Prostate gland (tissue), 2 donors: ENCODE measurements at regions not wholly inside any gene's neighbourhood (a gene's known extent, or its start where the extent isn't known, plus 50 kb on each side); places are given as distances from the start of the nearest gene placed in this dataset.

Source experiments
- POLR2A ChIP-seq: fragments of 450-650 bp; IDR thresholded peaks from one replicate; pipeline ENCODE4 v1.6.1; 2016; ENCODE audit warnings: antibody characterized with exemption, mild to moderate bottlenecking
- POLR2AphosphoS5 ChIP-seq: sonication (generic); formaldehyde crosslinking; IDR thresholded peaks from one replicate; pipeline ENCODE4 v1.6.1; 2017; ENCODE audit warnings: antibody characterized with exemption
- TF ChIP-seq, protein P1 (sequence below), 4 experiments: fragments of 200-600 bp in 2 of 4; fragments of 450-650 bp in 2 of 4; sonication (generic) in 2 of 4; IDR thresholded peaks; 1 replicate in 3 of 4; 2 replicates in 1 of 4; pipeline ENCODE4 v1.5.1; 2016 to 2019; ENCODE audit warnings: antibody characterized with exemption in 4 of 4, mild to moderate bottlenecking in 2 of 4, moderate library complexity in 2 of 4

DNA sequence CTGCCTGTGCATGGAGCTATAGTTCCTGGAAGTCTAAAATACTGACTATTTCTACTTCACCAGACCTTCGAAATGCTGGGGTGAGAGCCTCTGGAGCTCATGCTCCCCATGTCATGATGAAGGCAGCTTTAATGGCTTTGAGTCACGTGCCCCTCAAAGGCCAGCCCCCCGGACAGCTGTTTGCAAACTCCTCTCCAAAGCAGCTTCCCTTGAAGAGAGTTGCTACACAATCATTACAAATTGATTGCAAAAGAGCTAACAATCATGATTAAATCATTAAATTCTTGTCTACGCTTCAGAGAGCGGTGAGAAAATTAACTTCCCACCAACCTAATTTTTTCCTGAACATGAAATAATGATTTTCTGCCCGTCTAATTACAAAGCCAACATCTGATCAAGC is 134.8 kb upstream of the IRX6 start:
- no peak for TF ChIP-seq POLR2A
- no peak for TF ChIP-seq POLR2AphosphoS5
- TF ChIP-seq, protein P1, sequence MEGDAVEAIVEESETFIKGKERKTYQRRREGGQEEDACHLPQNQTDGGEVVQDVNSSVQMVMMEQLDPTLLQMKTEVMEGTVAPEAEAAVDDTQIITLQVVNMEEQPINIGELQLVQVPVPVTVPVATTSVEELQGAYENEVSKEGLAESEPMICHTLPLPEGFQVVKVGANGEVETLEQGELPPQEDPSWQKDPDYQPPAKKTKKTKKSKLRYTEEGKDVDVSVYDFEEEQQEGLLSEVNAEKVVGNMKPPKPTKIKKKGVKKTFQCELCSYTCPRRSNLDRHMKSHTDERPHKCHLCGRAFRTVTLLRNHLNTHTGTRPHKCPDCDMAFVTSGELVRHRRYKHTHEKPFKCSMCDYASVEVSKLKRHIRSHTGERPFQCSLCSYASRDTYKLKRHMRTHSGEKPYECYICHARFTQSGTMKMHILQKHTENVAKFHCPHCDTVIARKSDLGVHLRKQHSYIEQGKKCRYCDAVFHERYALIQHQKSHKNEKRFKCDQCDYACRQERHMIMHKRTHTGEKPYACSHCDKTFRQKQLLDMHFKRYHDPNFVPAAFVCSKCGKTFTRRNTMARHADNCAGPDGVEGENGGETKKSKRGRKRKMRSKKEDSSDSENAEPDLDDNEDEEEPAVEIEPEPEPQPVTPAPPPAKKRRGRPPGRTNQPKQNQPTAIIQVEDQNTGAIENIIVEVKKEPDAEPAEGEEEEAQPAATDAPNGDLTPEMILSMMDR (IDR thresholded peaks at IDR 0.05) = no peak
